SKM-1 treated with dmso at 0.1 percent for 144 hours (cell line): ENCODE measurements at regions not wholly inside any gene's neighbourhood (a gene's known extent, or its start where the extent isn't known, plus 50 kb on each side); places are given as distances from the start of the nearest gene placed in this dataset.

ENCODE experiments used
- DNase-seq: peaks from one replicate; lab custom pipeline; 2025; ENCODE audit not compliant: unreplicated experiment; lab: John Stamatoyannopoulos, UW

DNA sequence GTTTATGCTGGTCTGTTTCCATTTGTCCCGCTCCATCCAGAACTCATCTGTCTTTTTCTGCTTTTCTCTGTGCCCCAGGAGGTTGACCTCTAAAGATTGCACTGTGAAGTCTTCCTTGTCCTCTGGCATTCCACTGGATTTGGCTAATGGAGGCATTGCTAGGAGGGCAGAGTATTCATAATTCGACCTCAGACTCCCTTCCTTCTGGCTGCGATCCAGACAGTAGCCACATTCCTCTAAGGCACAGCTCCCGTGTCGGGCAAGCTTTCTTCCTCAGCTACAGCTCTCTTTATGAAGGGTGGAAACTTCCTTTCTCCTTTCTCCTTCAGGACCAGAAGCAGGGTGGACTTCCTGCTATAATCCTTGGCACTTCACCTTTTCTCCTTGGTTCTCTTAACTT is 175.9 kb downstream of the BAMBI start:
- DNase-seq: no peak

DNA sequence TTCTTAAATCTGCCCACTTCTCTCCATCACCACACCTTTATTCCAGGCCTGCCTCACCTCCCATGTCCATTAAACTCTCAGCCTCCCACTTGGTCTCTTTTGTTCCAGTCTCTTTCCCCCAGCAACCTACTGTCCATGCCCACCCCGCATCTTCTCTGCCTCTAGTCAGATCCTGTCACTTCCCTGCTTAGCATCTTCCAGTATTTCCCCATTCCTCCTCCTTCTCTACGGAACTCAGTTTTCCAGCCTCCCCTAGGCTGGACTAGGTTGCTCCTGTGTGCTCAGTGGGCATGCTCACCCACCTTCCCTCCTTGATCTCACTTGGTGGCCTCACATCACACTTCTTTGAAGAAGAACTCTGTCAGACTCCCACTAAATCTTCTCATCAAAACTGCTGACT is 179.8 kb downstream of the BAMBI start:
- DNase-seq: no peak

GRCh38 chr10:28858646-28859045 is 181.3 kb downstream of the BAMBI start:
- DNase-seq: no peak

DNA sequence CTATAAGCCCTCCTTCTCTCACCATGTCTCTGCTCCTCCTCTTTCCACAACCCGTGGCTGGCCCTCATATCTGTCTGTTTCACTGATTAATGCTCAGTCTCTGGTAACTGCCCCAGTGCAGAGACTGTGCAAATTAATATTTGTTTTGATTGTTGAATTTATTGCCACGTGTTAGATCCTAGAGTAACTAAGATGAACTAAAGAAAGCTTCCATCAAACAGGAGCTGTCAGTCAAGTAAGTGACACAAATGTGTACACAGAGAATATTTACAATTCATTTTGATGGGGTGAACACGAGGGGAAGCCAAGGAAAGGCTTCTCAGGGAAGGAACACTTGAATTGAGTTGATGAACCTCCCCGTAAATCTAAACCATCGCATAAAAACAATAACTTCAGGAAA is 182.5 kb downstream of the BAMBI start:
- no peak for DNase-seq

DNA sequence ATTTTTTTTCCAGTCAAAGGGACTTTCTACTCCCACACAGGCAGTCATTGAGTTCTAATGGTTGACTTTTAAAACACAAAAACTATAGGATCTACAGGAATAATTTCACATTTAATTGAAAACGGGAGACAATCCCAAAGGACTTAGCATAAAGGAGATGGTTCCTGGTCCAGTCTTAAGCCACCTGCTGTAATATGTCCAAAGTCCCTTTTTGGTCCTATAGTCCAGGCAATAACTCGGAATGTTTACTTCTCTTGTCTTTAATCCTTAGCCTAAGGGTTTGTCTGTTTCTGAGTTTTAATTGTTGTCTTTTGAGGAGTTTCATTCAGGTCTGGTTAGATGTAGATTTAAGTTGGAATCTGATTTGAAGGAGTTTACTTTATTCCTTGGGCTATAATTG is 184.9 kb downstream of the BAMBI start:
- DNase-seq: no peak

- DNase-seq: no peak
Observed at GRCh38 chr10:28869606-28870201, 192.4 kb downstream of the BAMBI start.

DNA sequence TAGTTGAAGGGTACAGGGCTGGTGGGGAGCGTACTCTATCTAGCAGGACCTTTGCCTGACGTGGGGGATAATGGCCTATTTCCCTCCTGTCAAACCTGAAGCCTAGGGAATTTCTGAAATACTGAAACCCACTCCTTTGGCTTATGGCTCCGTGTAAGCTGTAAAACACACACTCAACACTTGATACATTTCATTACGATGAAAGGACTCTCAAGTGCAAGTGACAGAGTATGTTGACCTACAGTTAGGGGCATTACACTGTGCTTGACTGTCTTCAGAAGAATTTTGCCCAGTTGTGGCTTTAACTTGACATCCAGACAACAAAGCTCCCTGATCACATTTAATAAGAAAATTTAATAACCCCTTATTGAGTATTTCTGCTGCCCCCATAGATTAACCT is 194.3 kb downstream of the BAMBI start:
- no peak for DNase-seq

GRCh38 chr10:28872587-28873165 is 195.4 kb downstream of the BAMBI start:
- DNase-seq: no peak

DNA sequence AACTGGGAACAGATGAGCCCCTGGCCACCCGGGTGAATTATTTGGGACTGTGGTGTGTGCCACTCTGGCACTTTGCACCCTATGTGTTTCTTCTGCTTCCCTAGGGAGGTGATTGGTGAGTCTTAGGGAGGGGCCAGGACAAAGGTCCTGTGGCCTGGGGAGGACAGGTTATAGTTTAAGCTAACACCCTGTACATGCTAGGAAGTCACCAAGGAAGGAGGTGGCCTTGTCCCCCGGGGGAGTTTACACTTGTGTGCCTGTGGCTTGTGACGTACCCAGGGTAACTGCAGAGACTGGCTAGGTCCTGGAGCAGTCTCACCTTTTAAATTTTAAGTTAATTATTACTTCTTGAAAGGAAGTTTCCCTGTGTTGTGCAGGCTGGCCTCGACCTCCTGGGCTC is 196.2 kb downstream of the BAMBI start:
- no peak for DNase-seq

- DNase-seq: no peak
Observed at GRCh38 chr10:28874210-28874609, 196.9 kb downstream of the BAMBI start.

DNA sequence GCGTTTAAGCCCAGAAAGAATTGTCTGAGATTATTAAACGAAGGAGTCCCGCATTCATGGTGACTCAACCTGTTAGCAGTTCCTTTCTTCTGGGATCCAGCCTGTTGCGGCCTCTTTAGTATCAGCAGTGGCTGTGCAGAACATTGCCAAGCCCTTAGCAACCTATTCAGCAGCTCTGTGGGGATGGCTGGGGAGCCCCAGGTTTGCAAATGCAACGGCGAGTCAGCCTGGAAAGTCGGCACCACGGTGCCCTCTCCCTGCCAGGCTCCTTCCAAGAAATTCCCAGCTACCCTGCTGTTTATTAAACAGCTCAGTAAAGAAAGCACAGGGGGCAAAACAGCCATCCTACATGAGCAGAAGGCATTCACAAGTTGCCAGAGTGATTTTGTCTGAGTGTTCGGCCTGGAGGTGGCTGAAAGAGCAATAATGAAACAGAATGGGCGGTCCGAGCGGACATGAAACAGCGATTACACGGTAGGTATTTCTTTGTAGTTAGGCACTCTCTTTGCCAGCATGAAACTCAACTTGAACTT is 198.3 kb downstream of the BAMBI start:
- DNase-seq: no peak

DNA sequence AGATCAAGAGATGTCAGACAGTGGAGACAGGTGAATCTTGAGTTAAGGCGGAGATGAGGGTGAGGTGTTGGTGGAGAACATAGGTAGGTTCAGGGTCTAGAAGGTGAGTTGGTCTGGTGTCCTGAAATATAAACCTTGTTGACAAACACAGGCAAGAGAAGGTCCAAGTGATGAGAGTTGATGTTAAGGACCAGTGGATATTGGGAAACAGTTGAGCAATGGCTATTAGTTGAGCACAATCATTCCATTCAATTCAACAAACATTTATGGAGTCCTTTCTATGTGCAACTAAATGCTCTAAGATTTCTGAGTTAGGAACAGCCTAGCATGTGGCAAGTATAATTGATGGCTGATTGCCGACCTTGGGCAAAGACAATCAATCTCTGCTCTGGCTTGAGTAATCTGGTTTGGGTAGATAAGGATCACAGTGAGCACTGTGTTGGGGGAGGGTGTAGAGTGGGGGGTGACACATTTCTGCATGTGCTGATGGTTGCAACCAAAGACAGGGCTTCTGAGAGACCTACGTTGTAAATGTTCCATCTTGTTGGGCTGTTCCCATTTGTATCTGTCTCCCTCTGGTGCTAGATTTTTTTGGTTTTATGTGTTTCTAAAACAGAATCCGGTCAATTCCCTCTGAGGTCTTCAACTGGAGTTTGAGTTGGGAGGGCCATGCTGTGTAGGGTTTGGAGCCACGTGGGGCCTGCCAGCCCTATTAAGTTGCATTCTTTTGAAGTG is 201.1 kb downstream of the BAMBI start:
- no peak for DNase-seq

GRCh38 chr10:28879246-28879645 is 201.9 kb downstream of the BAMBI start:
- DNase-seq: no peak

GRCh38 chr10:28879875-28880682 is 202.8 kb downstream of the BAMBI start:
- DNase-seq: no peak

- no peak for DNase-seq
Observed at GRCh38 chr10:28880683-28880950, 203.3 kb downstream of the BAMBI start.

GRCh38 chr10:28881171-28881882 is 204.0 kb downstream of the BAMBI start:
- no peak for DNase-seq

DNA sequence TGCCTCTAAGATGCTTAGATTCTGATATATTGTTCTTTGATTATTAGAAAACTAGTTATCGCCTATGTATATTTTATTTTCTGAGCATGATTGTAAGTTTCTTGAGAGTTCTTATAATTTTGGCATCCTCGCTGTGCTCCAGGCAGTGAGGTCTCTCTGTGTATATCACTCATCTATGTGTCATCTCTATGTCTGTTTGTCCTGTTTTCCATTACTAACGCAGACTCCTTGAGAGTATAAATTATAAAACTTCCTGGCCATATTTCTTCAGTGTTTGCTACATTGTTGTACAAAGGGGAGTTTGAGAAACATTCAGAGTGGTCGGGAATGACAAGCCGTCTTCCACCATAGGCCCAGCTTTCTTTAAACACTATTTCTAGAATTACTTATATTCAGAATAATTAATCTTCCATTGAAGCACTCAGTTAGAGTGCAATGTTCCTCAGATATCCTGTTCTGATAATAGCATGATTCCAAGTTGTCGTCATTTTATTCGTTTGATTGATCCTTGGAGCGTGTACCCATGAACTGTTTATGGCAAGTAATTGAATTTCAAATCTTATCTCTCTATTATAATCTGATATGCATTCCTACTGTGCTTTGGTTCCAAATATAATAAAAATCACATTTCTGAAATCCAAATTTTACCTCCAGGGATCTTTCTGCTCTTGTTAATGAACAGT is 206.6 kb downstream of the BAMBI start:
- no peak for DNase-seq

- no peak for DNase-seq
Observed at GRCh38 chr10:28890121-28890950, 213.0 kb downstream of the BAMBI start.

DNA sequence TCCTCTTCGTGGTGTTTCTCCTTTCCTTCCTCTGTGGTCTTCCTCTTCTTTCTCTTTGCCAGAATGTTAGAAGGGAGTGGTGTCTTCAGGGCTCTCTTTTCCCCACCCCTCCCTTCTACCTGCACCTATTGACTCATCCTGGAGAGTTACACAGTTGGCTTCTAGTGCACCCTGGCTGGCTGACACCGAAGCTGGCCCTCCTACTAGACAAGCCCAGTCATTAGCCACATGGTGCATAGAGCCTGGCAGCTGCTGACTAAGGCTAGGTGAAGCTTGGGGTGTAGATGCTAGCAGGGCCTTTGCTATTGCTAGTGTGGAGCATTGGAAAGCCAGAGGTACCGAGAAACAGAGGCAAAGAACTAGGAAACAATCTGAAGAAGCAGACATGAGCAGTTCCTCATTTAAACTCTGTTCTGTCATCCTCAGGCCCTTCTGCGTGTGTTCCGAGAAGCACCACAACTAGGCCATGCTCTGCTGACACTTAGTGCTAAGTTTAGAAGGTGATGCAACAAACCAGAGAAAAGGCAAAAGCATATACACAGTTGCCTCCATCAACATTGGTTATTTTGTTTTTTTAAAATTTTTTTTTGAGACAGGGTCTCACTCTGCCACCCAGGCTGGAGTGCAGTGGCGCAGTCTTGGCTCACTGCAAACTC is 213.9 kb downstream of the BAMBI start:
- DNase-seq: peak; percentile 51
